ENCODE measurements at regions not wholly inside any gene's neighbourhood (a gene's known extent, or its start where the extent isn't known, plus 50 kb on each side); places are given as distances from the start of the nearest gene placed in this dataset.
A peak's percentile ranks its signal among the peaks of the same experiment; 100 is the strongest.

DNA sequence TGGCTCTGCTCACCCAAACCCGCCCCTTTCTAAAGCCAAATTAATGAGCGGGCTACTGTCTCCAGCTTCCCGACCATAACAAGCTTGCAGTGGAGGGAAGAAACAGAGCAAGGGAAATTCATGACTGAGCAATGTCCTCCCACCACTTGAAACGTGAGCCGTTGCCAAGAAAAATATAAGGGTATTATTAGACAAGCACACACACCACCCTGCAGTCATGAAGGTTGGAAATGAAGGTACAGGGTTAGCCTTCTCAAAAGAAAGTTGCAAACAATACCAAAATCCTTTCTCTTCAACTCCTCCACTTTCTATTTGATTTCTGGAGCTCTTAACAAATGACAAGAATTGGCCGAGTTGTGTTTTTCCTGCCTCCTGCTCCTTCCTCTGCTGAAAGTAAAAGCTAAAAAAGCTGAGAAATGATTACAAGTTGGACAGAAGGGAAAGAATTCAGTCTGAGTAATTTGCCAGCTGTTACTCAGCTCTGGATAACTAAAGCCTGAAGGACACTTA lies 151.1 kb upstream of the B3GAT2 start:
- no peak for DNase-seq (ENCODE audit: low spot score in 2 of 2)
- 8 to 11% methylated on average over 6 of the region's 6 CpGs for WGBS, 2 donors
- Histone ChIP-seq H3K4me3 (peak overlapping the region in 2 of 4 donors; percentile 21 to 31), H3K4me1 (peaks cover 0 to 30% (median 2%) of the 10 kb centered on the region in 4 donors), H3K27ac (peak overlapping the region in 2 of 4 donors; percentile 8 to 52), H3K36me3 (no peaks in the 10 kb centered on the region), H3K27me3 (no peaks in the 10 kb centered on the region), H3K9me3 (no peaks in the 10 kb centered on the region)
- TF ChIP-seq POLR2A (IDR thresholded peaks at IDR 0.05), result no peak
- TF ChIP-seq CTCF (IDR thresholded peaks at IDR 0.05), result no peak
- TF ChIP-seq EP300 (IDR thresholded peaks at IDR 0.05), result no peak

- Histone ChIP-seq H3K27ac (no peak overlapping the region), H3K9me3 (peaks cover 0 to 7% (median 0%) of the 10 kb centered on the region in 4 donors), H3K27me3 (no peaks in the 10 kb centered on the region), H3K36me3 (no peaks in the 10 kb centered on the region), H3K4me1 (no peaks in the 10 kb centered on the region), H3K4me3 (no peak overlapping the region)
- DNase-seq (ENCODE audit: low spot score in 2 of 2), result no peak
- 25 to 34% methylated on average over 4 of the region's 4 CpGs for WGBS, 2 donors
- no peak for TF ChIP-seq EP300 (IDR thresholded peaks at IDR 0.05)
- no peak for TF ChIP-seq CTCF (IDR thresholded peaks at IDR 0.05)
Observed at GRCh38 chr6:71114544-71114943, 157.7 kb upstream of the B3GAT2 start.

DNA sequence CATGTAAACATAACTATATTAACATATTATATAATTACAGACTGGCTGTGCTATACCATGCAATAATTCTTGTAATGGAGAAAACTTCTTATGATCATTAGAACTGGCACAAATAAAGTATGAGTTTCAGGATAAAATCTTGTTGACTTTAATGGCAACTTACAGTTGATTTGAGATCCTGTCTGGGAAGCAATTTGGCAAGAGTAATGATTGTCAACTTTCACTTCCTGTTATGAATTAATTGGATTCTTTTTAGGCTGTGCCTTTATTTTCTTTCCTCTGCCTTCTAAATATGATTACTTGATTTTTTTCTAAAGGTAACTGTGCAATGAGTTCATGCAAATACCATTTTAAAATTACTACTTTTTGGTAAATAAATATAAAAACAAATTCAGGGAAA lies 158.1 kb upstream of the B3GAT2 start:
- DNase-seq (ENCODE audit: low spot score in 2 of 2), result no peak
- H3K4me1 ChIP-seq, result no peaks in the 10 kb centered on the region
- H3K9me3 ChIP-seq, result peaks cover 0 to 12% (median 0%) of the 10 kb centered on the region in 4 donors
- no peak overlapping the region for H3K4me3 ChIP-seq
- TF ChIP-seq POLR2A (IDR thresholded peaks at IDR 0.05), result no peak
- TF ChIP-seq EP300 (IDR thresholded peaks at IDR 0.05), result no peak
- TF ChIP-seq CTCF (IDR thresholded peaks at IDR 0.05), result no peak
- no peaks in the 10 kb centered on the region for H3K27me3 ChIP-seq
- H3K27ac ChIP-seq, result no peak overlapping the region
- H3K36me3 ChIP-seq, result no peaks in the 10 kb centered on the region

GRCh38 chr6:71119560-71119959 lies 162.7 kb upstream of the B3GAT2 start:
- Histone ChIP-seq H3K9me3 (peaks cover 0 to 28% (median 0%) of the 10 kb centered on the region in 4 donors), H3K4me1 (no peaks in the 10 kb centered on the region), H3K27me3 (no peaks in the 10 kb centered on the region), H3K4me3 (no peak overlapping the region), H3K36me3 (no peaks in the 10 kb centered on the region), H3K27ac (no peak overlapping the region)
- no peak for DNase-seq (ENCODE audit: low spot score in 2 of 2)
- TF ChIP-seq EP300 (IDR thresholded peaks at IDR 0.05), result no peak
- TF ChIP-seq CTCF (IDR thresholded peaks at IDR 0.05), result no peak
- TF ChIP-seq POLR2A (IDR thresholded peaks at IDR 0.05), result no peak
- WGBS, 2 donors, result 67 to 70% methylated on average over 1 of the region's 1 CpG

DNA sequence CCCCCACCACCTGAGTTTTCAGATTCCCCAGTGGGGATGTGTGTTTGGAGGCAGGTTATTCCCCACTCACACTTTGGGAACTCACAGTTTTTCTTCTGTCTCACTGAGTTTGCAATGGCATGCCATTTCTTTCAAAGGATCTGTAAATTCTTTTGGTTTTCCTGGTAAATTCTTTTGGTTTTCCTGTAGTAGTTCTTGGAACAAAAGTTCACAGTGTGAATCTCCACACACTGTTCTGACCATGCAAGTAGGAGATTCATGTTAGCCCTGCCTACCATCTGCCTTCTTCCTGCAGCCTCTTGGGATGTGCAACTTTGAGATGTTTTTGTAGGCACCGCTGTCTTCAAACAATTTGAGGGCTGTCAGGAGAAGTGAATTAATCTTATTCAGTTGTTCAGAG lies 165.6 kb upstream of the OGFRL1 start:
- Histone ChIP-seq H3K4me1 (no peaks in the 10 kb centered on the region), H3K4me3 (no peak overlapping the region), H3K36me3 (no peaks in the 10 kb centered on the region), H3K27ac (no peak overlapping the region), H3K9me3 (peaks cover 0 to 35% (median 0%) of the 10 kb centered on the region in 4 donors), H3K27me3 (no peaks in the 10 kb centered on the region)
- no peak for DNase-seq (ENCODE audit: low spot score in 2 of 2)
- TF ChIP-seq EP300 (IDR thresholded peaks at IDR 0.05) (no peak), CTCF (IDR thresholded peaks at IDR 0.05) (no peak), POLR2A (IDR thresholded peaks at IDR 0.05) (no peak)
- WGBS, 2 donors, result 77 to 83% methylated on average over 1 of the region's 1 CpG

Data from tibial nerve (tissue), 4 donors.